ENCODE measurements at regions not wholly inside any gene's neighbourhood (a gene's known extent, or its start where the extent isn't known, plus 50 kb on each side); places are given as distances from the start of the nearest gene placed in this dataset.
"Not testable (repeated sequence)": the region's sequence is repeated elsewhere in the genome, so short reads cannot be mapped to it uniquely, and the experiment has no call there.

DNA sequence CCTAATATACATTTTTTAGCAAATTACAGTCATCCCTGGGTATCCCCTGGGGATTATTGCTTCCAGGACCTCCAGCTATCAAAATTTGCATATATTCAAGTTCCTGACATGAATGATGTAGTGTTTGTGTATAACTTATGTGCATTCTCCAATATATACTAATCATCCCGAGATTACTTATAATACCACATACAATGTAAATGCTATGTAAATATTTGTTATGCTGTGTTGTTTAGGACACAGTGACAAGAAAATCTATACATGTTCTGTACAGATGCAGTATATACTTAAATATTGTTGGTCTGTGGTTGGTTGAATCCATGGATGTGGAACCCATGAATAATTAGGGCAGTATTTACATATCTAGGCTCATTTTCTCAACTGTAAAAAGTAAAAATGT lies 1060.3 kb downstream of the DSC3 start:
- DNase-seq, result no peak

DNA sequence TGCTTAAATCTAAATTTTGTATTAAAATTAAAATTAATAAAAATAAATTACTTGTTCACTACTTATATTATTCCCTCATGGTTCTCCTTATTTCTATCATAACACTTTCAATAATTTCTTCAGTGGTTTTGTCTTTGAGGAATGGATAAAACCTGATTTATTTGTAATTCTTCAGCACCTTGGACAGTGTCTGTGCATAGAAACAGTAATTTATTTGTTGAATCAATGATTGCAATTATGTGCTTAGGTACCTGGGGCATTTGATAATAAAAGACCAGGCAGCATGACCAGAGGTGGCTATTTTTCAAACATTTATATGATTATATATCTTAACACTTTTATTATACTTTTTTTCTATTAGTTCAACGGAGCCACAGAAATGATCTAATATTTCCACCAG lies 1062.7 kb downstream of the DSC3 start:
- DNase-seq, result no peak

DNA sequence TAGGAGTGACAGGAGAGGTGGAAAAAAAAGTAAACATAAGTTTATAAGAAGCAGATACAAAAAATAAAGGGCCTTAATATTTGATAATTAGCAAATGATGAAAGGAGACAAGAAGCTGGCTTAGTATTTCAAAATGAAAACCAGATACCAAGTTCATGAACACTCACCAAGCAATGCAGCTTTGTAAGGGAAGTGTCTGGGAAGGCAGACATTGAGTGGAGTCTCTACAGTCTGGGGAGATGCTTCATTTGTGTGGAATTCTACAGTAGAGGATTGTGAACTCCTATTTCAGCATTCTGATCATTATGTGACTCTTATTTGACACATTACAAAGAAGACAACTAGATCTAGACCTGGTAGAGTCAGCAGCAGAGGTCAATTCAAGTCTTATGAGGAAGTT lies 1072.7 kb downstream of the DSC3 start:
- DNase-seq, result no peak

DNA sequence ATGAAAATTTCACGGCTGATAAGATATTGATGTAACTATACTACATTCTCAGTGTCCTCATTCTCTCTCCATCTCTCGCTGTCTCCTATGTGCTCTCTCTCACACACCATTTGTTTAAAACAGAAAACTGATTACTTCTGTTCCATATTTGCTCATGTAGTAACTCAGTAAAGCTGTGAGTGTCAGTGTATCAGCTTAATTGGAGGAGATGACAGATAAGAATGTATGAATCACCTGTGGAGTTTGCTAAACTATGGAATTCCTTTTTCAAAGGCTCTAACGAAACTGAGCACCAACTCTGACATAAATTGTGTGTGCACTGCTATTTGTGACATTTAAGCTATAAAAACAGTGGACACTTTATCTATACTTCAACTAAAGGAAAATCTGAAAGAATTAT lies 1080.0 kb downstream of the DSC3 start:
- DNase-seq, result no peak

DNA sequence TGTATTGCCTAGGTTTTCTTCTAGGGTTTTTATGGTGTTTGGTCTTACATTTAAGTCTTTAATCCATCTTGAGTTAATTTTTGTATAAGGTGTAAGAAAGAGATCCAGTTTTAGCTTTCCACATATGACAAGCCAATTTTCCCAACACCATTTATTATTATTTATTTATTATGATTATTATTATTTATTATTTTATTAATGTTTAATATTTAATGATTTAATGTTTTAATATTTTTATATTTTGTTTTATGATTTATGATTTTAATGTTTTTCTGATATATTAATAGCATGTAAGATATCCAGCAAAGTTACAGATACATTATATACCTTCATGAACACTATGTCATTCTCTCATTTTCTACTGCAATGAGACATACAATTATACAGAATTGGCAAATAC lies 1082.0 kb downstream of the DSC3 start:
- no peak for DNase-seq

DNA sequence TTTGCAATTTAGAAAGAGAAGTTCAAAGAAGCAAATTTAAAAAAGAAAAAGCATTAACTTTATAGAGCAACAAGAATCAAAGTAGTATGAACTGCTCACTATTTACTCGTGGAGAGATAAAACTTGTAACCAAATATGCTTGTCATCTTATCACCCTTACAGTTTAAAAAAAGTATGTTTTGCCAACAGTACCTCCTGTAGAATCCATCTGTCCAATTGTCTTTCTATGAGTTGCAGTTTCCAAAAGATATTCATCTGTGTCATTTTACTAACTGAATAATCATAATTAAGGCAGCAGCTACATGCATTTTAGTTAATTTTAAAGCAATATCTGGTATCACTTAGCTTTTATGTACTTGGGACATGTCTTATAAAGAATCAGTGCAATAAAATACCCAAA lies 1112.3 kb downstream of the DSC3 start:
- DNase-seq, result no peak

DNA sequence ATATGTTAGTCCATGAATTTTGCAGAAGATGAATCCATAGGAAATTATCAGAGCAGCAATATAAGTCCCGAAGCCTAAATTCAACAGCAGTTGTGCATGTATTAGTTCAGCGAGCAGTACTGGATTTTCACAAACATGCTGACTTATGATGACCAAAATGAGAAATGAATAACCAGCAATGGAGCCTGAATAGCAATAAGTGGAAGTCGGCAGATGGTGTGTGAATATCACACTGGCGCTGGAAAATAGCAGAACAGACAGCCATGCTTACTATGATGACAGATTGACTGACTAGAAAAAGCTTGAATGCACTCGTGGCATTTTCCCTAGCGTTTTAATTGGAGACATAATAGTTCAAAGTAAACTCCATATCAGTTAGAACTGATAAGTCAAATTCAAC lies 1114.5 kb downstream of the DSC3 start:
- no peak for DNase-seq

DNA sequence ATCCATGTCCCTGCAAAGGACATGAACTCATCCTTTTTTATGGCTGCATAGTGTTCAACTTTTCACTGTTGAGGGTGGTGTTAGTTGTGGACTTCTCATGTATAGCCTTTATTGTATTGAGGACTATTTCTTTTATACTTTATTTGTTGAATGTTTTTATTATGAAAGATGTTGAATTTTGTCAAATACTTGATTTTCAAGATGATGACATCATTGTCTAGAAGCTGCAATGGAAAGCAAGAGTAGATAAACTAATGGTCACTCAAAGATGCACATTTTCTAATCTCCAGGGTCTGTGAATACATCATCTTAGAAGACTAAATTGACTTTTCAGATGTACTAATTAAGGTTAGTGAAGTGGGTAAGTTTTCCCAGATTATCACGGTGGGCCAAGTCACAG lies 1117.0 kb downstream of the DSC3 start:
- DNase-seq, result no peak

DNA sequence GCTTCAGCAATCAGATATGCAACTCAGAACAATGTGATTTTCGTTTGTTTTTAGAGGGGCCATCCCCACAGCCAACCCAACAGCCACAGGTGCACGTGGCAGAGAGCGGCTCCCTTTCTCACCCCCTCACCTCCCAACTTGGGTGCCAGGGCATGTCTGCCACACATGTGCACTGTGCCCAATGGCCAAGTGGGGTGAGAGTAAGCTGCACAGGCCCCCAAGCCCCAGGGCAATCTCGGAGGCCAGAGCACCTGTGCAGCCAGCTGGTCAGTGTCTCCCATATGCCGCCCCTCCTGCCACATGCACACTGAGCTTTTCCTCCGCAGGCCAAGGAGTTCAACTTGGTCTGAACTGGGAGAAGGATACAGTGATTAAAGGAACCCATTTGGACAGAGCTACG lies 1130.2 kb downstream of the DSC3 start:
- DNase-seq, result no peak

DNA sequence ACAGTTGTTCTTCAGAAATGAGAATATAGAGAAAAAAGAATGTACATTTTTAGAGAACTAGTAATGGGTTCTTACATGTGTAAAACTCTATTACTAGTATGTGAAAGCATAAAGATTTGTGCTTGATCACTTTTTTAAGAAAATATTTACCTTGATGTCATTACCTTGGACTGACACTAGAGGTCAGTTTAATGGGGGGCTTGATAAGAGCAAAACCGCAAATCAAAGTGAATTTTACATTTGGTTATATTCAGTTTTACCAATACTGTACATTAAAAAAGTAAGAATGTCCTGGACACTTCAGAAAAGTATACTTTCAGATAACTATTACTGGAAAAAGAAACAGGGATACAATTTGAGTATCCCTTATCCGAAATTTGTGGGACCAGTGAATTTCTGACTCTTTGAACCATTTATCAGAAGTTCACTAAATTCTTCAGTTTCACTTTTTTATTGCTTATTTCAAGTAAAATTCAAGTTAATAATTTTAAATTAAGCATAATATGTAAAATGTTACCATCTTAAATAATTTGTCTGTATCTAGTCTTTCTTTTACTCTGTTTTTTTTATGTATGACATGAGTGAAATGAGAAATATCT lies 1149.5 kb downstream of the DSC3 start:
- DNase-seq, result no peak

DNA sequence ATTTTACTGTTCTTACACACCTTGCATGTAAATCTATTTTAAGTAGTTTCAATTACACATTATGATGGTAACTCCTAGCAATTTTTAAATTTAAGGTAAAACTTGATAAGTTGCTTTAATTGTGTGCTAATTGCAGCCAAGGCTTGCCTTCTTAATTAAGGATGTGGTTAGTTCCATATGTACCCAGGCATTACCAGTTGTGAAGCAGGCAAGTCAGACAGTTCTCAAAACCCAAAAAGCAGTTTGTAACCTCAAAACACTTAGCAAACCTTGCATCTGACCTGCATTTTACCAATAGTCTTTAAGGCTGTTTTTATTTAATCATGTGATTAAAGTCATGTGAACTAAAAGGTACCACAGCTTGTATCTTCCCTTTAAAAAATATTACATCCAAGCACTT lies 1159.4 kb downstream of the DSC3 start:
- DNase-seq, result no peak

DNA sequence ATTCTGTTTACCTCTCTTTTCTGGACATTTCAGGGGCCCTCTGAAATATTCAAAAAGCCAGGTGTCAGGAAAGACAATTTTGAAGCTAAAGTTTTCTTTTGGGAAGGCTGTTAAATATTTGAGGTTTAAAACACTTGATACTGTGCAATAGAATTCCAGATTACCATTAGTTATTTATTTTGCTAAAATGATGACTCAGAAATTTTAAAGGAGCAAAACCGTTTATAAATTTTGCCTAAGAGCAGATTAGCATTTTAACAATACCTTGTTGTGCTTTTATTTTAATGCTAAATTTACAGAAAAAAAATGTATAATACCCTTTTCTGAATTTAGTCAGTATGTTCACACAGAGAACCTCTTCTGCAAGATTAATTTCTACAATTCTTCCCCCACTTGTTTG lies 1159.9 kb downstream of the DSC3 start:
- DNase-seq, result no peak

DNA sequence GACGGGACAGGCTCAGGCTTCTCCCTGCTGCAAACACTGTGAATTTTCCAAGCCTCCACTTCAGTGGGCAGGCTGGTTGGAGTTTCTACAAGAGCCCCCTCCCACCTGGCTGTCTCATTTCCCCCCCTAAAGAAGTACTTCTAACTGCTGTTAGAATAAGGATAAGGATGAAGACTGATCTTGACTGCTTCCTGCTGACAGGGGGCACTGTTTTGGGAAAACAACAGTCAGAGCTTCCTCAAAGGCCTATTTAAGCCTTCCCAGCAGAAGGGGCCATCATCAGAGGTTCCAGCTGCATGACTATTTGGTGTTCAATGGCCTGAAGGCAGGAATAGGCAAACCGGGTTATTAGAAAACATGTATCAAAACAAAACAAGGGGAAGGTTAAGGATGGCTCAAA lies 1162.8 kb downstream of the DSC3 start:
- no peak for DNase-seq

DNA sequence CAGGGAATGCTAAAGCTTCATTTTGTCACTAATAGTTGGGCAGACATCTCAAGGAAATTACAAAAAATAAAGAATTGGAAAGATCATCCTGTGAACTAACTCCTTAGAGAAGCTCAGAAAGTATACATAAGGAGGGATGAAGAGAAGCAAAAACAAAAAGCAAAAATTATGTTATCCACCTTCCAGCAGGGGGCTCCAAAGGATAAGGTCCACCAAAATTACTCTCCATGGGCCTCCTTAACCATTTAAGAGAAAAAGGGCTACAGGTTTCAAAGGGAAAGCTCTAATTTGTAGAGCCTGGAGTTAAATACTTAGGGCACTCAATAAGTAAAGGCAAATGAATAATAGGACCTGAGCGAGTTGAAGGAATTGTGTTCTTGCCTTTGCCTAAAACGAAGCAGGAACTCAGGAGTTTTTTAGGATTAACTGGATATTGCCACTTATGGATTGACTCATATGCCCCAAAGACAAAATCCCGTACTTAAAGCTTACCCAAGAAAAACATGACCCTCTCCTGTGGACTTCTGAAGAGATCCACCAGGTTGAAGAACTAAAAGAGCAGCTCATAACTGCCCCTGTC lies 1167.9 kb downstream of the DSC3 start:
- peak; percentile 66 for DNase-seq

DNA sequence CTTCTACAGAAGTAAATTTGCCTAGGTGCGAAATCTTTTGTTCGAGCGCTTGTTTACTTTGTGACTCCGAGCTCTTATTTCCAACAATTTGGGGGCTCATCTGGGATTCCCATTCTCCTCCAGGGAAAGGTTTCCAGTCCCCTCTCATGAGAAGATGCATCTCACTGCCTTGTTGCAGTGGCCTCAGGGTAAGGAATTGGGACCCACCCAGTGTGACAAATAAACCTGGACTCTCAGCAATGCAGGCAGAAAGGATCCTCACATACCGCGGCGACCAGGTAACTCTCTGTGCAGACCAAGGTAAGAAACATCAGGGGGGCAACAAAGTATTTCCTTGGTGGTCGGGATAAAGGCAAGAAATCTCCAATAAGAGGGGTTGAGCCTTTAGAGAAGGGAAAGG lies 1169.3 kb downstream of the DSC3 start:
- DNase-seq, result no peak

DNA sequence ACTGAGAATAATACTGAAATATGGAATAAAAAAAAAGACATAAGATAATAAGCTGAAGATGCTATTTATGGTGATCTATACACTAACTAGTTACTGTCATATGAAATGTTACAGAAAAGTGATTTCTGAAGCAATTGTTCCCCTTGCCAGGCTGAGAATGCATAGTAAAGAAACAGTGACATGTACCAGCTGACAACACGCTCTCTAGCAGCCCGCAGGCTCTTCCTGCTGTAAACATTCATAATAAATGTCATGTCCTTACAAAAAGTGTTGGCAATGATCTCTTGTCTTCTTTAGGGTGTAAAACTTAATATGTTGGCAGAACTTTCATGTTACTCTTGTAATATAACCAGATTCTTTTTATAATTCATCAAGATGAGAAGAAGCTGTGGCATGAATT lies 1171.3 kb downstream of the DSC3 start:
- DNase-seq, result no peak

DNA sequence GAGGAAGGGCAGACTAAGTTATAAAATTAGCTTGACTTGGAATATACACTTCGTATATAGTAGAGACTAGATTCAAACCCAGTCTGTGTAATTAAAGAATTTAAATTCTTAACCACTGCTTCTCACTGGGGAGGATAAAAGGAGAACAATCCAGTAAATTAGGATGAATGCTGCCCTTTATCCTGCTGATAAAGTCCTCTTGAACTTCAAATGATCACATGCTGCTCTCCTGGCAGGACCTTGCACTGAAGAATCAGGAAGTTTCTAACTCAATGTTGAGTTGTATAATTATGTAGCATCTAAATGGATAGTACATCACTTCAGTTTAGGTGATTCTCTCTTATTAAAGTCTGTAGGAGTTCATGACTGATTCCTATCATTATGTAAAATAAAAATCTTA lies 1179.7 kb downstream of the DSC3 start:
- no peak for DNase-seq

DNA sequence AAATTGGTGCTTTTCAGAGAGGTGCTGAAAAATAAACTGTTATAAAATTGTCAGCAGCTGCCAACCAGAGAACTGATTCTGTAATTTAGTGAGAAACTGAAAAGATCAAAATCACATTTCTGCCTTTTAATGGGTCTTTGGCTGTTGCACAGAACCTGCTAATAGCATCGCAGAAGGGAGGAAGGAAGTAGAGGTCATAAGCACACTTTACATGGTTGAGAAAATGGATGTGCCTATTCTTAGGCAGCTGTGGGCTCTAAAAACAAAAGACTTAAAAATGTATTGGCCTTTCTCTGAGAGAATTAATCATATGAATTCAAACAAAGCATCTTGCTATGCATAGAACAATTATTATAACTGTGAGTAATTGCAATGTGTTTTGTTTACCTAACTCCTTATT lies 1186.9 kb downstream of the DSC3 start:
- DNase-seq, result no peak

DNA sequence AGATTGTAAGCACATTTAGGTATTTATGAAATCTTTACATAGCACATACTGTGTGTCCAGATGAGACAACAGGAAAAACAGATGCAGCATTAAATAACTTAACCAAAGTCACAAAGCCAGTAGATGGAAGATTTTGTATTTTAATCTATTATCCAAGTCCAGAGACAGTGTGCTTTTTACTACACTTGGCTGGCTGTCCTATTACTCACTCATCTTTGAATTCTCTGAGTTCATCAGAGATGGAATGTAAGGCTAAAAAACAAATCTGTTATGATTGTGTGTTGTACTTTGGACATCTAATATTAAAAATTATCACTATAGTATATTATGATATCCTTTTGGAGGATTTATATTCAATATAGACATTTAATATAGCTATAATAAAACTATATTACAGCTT lies 1189.4 kb downstream of the DSC3 start:
- peak; percentile 6 for DNase-seq

DNA sequence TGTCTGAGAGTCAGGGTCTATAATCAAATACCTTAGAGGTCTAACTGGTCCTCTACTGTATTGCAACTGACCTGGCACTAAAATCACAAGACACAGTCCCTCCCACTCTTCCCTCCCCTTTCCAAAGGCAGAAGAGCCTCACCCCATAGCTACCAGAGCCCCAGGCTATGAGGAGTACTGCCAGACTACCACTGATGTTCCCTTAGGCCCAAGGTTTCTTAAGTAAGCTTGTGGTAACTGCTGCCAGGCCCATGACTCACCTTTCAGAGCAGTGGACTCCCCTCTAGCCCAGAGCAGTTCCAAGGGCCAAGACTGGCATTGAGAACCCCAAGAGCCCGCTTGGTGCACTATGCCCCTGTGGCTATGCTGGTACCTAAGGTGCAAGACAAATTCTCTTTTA lies 1193.4 kb downstream of the DSC3 start:
- no peak for DNase-seq

DNA sequence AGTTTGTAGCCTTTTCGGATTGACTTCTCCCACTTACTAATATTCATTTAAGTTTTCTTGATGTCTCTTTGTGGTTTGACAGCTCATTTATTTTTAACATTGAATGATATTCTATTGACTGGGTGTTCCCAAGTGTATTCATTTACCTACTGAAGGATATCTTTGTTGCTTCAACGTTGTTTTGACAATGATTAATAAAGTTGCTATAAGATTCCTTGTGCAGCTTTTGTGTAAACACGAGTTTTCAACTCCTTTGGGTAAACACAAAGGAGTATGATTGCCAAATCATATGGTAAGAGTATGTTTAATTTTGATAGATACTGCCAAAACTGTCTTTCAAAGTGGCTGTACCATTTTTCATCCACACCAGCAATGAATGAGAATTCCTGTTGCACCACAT lies 1200.9 kb downstream of the DSC3 start:
- DNase-seq, result no peak

DNA sequence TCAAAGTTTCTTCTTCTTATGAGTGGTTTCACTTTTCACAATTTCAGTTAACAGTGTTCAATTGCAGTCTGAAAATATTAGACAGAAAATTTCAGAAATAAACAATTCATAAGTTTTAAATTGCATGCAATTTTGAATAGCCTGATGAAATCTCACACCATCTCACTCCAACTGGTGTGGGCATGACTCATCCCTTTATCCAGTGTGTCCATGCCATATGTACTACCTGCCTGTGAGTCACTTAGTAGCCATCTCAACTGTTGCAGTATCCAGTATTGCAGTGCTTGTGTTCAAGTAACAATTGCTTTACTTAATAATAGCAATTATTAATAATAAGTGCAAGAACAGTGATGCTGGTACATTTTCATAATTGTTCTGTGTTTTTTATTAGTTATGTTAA lies 1202.5 kb downstream of the DSC3 start:
- DNase-seq, result peak; percentile 40

DNA sequence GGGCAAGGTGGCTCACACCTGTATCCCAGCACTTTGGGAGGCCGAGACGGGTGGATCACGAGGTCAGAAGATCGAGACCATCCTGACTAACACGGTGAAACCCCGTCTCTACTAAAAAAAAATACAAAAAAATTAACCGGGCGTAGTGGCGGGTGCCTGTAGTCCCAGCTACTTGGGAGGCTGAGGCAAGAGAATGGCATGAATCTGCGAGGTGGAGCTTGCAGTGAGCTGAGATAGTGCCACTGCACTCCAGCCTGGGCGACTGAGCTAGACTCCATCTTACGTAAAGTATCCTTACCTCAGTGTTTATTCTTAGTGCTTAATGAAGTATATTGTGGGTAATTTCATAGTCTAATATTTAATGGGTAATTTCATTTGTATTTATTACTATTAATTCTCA lies 1203.6 kb downstream of the DSC3 start:
- DNase-seq, result not testable (repeated sequence)

DNA sequence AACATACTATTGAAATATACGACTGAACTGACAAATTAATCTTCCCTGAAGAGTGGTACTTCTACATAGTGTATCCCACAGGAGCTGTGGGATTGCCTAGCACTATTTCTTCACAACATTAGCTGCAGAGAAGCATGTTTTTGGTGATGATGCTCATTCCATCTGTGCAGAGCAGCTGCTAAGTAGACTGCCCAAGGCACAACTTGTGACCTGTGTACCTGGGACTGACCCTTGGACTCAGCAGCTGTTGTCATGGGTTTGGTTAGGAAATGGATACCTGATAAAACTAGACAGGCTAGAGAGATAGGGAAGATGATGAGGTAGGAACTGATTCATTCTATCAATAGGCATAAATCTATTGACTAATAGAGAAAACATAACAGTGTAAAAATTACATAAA lies 1204.0 kb downstream of the DSC3 start:
- DNase-seq, result no peak

DNA sequence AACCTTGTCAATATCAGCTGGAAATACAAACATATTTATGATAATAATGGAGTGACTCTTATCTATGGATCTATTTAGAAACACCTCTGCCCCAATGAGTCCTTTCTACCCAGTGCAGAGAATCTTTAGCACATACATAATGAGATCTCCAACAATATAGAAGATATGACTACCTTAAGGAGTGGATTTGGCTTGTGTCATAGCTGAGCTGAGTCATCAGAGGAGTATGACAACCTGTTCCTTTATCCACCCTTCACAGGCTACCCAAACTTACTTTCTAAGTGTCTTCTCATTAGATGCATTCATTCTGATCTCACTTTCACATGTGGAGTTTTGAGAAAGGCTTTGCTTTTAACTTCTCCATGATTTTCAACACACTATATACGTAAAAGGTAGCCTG lies 1218.9 kb downstream of the DSC3 start:
- DNase-seq, result no peak

DNA sequence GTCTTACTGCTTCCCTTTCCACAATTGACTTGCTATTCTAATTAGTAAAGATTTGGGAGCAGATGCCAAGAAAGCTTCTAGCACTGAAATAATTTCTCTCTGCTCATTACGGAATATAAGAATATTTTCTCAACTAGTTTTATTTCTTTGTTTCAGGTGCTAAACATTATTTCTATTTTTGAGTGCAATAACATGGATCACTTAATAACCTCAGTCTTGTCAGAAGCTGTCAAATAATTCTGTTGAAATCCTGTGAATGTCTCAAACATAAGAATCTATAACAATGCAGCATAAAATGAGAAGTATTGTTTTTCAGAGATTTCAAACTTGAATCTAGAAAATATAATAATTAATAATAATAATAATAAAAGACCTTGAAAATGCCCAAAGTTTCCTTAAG lies 1221.0 kb downstream of the DSC3 start:
- no peak for DNase-seq
